HG02870 (cell line): ENCODE measurements at regions not wholly inside any gene's neighbourhood (a gene's known extent, or its start where the extent isn't known, plus 50 kb on each side); places are given as distances from the start of the nearest gene placed in this dataset.
A peak's percentile ranks its signal among the peaks of the same experiment; 100 is the strongest.

Experiments used
- ATAC-seq: cut with Tn5 transposase; IDR thresholded peaks from one replicate; pipeline ENCODE4 v1.9.1; 2021; ENCODE audit warnings: mild to moderate bottlenecking, moderate library complexity; ENCODE audit not compliant: unreplicated experiment

DNA sequence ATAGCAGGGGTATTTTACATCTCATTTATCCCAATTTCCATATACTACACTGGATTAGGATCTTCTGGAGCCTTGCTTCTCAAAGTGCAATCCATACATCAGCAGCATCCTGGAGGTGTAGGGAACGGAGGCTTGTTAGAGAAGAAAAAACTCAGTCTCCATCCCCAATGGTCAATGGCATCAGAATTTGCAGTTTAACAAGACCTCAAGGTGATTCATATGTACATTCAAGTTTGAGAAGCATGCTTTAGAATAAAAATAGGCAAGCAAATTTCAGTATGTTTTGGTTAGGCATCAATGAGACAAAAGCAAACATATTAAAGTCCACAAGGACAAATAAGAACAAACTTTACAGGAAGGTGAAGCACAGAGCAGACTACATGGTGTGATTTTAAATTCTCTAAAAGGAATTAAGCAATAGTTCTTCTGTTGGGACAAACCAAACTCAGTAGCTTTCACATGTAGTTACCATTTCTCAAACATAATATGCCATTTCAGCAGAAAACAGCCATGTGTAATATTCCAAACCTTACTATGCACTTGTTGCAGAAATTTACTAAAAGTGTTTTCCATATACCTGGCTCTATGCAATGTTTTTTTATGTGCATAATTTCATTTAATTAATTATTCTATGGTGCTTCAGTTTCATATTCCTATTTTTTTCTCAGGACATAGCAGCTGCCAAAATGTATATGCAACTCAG is 360.3 kb upstream of the NECTIN3 start:
- no peak for ATAC-seq

DNA sequence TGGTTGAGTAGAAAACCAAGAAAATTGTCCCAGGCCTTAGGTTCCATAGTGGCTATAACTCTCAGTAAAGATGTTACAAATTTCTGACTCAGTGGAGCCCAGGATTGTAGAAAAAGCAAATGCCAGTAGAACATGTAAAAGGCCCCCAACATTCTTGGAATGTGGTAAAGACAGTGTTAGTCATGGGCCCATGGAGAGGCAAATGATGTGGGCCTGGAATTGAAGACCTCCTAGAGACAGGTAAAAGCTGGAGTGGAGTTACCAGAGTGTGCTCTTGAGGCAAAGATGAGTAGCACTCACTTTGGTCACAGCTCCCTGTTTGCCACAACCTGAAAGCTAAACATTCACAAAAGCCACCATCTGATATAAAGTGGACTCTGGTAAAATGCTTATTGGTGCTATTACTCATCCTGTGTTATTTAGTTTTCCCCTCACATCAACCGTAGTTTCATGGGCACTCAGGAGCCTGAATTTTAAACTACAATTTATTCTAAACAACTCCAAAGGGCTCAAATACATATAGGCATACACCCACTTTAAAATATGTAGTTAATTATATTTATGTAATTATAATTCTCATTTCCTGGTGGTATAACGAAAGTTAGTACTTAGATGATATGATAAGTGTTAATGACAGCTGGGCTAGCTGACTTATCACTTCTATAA is 359.6 kb upstream of the NECTIN3 start:
- no peak for ATAC-seq

DNA sequence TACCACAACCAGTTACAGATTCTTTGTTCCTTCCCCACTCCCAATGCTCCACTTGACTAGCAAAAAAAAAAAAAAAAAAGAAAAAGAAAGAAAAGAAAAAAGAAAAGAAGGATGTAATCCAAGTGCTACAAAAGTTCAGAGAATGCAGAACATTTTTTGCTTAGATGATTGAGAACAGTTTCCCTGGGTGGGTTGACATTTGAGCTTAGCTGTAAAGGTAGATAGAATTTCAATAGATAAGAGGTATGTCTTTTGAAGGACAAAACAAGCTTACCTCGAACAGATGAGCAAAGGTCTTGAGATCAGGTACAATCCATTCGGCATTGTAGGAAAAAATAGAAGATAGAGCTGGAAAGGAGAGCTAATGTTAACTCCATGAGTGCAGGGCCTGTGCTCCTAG is 344.6 kb upstream of the NECTIN3 start:
- no peak for ATAC-seq

DNA sequence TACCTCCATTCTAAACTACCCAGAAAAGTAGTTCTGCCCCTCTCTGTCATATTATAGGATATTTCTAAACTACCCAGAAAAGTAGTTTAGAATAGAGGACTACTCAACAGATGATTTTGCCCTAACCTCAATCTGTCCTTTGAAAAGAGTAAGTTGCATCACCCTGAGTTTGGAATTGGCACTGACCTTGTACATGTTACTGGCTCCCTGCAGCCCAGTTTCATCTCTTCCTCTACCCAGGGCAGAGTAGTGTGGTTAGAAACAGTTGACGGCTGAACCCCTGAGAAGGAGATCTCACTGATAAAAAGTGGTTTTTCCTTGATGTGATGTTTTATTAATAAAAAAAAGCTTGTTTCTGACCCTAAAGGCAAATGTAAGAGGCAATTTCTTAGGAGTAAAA is 340.5 kb upstream of the NECTIN3 start:
- no peak for ATAC-seq

DNA sequence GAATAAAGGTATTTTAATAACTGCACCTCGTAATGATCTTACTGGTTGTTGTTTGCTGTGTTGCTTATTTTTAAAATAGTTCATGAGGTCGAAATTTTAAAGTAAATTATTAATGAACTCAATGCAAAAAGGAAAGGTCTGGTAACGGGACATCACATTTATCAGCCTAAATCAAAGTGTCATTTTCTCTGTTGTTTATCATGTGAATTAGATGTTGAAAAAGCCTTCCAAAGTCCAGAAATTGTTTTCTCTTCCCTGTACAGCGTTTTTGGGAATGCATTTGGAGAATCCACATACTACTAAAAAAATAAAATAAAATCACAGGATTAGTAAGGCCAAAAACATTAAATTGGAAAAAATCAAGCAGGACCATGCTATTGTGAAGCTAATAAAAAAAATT is 339.2 kb upstream of the NECTIN3 start:
- ATAC-seq, result no peak

DNA sequence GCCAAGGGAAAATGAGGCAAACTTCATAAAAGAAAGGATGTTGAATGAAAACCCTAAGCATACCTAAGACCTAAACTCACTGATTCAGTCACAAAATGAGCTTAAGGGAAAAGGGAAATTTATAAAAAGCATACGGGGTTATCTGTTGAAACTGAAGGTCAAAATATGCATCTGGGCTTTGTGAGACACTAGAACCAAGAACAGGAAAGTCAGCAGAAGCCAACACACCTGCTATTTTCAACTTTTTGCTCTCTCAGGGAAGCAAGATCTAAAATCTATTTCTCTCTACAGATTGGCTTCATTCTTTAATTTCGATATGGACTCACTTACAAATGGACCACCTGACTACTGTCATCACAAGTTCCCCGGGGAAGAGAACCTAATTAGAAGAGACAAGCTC is 338.6 kb upstream of the NECTIN3 start:
- no peak for ATAC-seq

DNA sequence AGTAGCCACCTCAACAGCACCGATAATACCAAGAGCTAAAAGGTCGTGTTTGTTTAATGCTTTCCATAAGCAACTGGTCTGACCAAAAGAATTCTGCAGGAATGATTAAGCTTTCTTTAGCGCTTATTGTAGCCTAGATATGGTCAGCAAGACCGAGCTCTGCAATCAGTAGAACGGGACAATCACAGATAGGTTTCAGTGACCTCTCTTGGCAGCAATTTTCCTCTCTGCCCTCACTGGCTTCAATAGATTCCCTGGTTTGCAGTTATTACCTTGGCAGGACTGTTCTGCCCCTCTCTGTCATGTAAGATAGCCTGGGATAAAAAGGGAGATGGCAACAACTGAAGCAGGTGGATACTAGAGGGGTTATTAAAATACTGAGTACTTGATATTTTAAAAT is 337.1 kb upstream of the NECTIN3 start:
- no peak for ATAC-seq

DNA sequence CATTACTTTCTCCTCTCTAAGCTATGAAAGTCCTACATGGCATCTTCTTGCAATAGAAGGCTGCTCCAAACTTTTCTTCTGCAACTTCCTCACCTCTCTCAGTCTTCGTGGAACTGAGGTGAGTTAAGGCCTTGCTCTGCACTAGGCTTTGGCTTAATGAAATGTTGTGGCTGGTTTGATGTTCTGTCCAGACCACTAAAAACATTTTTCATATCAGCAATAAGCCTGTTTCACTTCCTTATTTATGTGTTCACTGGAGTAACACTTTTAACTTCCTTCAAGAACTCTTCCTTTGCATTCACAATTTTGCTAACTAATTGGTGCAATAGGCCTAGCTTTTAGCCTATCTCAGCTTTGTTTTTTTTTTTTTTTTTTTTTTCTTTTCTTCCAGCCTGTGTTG is 335.3 kb upstream of the NECTIN3 start:
- ATAC-seq, result peak; percentile 91

DNA sequence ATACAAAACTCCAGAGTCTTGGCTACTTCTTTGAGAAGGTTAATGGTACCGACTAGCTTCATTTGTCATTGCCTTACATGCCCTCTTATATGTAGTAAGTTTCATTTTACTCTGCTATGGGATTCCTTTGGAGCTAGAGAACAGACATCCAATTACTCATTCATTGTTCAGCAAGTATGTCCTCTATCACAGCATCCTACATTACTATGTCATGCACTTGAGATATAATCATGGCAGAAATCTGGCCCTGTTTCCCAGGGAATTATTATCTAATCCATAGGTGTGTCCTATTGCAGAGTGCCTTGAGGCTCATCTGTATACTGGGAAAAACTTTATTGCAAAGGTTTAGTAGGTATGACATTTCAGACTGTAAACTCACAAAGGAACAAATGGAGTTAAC is 333.1 kb upstream of the NECTIN3 start:
- no peak for ATAC-seq

DNA sequence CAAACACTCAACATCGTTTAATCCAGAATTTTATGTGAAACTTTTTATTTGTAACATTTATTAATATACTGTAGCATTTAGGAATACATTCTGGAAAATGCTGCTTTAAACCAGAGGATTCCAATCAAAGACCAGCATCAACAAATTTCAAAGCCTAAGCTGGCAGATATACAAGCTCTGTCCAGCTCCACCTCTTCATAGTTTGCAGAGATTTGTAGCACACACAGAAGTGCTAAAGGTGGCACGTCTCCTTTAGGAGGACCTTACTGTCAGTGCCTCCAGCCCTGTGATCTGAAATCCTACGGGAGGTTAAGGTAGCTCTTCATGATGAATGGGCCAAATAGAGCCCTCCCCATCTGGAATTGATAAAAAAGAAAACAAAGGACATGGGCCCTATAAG is 329.7 kb upstream of the NECTIN3 start:
- no peak for ATAC-seq

DNA sequence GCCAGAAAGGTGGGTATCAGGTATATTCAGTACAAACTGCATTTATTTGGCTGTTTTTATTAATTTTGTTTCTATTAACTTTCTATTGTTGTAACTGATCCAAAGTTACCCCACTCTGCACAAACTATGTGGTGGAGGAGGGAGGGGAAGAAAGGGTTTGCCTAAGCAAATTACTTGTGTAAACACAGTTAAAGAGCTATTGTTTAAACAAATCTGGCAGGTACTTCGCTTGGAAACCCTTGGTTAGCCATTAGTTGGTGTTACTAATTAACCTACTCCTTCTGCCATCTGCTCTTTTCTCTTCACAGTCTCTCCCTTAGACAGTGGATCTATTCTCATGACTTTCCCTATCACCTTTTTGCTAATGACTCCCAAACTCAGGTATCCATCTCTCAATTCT is 328.4 kb upstream of the NECTIN3 start:
- ATAC-seq, result no peak

DNA sequence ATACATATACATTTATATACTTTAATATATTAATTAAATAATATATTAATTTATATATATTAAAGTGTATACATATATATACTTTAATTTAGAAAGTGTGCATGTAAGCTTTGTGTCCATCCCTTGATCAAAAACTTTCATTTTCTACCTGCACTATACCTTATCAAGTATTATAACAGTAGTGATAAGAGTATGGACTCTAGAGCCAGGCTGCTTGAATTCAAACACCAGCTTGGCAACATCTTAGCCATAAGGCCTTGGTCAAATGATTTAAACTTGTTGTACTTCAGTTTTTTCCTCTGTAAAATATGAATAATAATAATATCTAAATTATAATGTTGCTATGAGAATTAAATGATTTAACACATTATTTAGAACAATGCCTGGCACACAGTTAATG is 327.6 kb upstream of the NECTIN3 start:
- ATAC-seq, result no peak

DNA sequence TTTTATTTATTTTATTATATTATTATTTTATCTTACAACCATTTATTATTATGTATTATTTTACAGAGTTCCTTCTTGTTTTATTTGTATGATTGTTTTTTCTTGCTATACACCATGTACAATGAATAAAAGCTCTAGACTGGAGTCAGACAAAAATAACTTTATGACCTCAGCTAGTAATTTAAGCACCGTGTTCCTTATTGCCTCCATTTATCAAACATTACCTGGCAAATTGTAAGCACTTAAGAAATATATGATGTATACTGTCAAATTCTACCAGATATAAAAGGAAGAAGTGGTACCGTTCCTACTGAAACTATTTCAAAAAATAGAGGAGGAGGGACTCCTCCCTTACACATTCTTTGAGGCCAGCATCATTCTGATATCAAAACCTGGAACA is 326.9 kb upstream of the NECTIN3 start:
- no peak for ATAC-seq

DNA sequence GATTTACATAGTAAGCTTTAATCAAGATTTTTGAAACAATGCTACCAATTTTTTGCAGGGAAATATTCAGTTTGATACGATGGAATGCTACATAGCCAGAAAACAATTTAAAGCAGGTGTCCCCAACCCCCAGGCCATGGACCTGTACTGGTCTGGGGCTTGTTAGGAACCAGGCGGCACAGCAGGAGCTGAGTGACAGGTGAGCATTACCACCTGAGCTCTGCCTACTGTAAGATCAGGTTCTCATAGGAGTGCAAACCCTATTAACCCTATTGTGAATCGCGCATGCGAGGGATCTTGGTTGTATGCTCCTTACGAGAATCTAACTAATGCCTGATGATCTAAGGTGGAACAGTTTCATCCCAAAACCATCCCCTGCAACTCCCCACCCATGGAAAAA is 322.6 kb upstream of the NECTIN3 start:
- no peak for ATAC-seq

DNA sequence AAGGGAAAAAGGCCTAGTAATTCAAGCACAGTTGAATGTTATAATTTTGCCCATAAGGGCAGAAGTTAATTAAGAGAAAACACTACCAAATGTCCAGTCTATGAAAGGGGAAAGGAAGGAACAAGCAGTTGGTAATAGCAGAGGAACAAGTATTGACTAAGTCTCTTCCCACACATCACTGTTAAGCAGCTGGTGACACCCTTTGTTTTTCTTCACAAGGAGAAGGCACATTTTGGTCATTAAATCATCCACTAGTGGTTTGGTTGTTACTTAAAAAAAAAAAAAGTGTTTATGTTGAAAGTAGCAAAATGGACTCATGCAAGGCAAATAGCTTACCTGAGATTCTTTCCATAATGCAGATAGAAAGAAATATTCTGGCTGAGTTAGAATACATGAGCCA is 321.4 kb upstream of the NECTIN3 start:
- ATAC-seq, result no peak

DNA sequence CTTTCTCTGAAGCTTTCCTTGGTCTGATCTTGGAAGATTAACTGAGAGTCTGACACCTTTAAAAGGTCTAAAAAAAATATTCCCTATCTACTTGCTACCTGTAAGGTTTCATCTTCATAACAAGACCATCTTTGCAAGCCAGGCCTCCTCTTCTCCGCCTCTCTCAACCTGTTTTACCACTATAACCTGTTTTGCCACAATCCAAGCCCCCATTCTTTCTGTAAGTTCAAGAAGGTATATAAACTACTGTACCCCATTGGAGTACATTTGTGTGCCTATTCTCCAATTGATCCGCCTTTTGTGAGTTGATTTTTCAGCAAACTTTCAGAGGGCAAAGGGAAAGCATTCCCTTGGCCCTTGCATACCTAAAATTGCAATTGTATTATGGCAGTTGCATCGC is 319.3 kb upstream of the NECTIN3 start:
- ATAC-seq, result no peak

DNA sequence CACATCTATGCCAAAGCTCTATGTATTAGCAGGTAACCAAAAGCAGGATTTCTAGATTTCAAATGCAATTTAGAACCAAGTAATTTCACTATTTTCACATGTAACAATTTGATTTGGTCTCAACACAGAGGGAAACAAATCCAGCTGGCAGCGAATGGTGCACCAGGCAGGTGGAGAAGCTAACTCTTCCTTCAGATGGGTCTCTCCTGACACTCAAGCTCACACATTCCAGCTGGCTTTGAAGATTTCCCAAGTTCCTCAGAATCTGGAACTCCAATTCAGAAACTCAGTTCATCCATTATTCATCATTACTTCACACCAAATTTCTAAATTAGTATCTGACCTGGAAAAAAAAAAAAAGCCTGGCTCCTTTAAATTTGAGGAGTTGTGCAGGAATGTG is 318.1 kb upstream of the NECTIN3 start:
- ATAC-seq, result no peak

DNA sequence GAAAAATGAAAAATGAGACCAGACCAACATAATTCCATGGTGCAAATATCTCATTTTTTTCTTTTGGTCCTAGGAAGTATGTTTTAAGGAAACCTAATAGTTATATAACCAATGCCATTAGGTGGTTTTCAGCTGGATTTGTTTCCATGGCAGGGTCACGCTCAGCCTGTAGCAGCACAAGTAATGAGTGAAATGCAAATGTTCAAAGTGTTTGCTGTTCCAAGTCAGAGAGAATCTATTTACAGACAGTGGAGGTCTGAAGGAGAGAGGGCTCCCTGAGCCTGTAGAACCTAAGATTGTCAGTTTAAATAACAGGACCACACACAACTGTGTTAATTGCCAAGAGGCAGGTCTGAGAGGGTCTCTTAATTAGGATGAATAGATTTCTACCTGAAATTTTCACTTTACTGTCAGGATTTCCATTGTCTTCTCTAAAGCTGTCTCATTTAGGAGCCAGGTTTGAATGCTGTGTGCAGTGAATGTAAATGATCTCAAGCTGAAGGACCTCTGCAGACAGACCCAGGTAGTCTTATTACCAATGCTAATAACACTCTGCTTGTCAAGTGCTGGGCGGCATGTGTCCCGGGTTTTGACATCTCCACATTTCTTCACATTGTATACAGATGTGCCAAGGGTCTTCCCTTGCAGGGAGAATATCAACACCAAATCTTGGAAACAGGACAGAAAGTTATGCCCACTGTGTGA is 317.3 kb upstream of the NECTIN3 start:
- no peak for ATAC-seq

DNA sequence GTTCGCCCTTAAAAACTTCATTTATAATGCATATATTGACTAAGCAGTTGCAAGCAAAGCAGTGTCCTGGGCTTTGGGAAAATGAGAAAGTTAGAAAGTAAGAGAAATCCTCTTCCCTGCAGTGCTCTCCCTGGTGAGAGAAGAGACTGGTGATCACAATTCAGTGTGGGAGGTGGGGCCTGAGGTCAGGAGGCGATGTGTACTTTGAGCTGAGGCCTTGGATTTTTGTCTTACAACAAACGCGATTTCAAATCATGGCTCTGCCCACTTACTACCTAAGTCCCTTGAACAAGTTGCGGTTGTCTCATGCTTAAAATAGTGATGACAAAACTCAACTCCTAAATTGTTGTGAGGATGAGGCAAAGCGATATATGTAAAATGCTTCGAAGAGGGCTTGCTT is 316.3 kb upstream of the NECTIN3 start:
- no peak for ATAC-seq

DNA sequence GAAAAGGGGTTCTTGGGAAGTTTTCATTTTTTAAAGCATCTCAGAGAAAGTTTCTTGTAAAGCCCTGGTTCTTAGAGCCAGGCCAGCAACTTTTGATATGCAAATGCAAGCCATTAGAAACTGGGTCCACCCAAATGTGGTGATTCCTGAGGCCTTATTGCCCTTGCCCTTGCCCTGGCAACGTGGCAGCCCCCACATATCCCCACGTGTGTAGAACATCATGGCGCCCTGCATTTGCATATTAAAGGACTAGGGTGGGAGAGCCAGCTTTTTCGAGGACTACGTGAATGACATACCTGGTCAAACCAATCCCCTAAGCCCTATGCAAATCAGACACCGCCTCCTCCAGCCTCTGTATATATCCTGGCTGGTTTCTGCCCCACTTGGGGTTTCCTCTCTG is 314.9 kb upstream of the NECTIN3 start:
- ATAC-seq, result no peak

DNA sequence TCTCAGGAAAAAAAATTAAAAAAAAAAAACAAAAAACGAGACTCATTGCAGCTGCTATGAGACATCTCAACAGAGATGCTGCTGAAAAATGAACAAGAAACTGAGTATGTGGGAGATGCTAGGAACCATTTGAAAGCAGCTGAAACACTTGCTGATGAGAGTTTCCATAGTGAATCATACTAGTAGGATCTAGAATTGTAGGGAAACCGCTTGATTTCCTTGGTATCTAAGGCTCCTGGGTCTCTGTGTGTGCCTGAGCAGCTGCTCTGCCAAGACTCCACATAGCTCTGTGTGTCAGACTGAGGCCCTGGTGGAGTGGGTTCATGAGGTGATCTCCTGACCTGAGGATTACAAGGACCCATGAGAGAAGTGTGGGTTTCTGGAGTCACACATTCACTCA is 313.4 kb upstream of the NECTIN3 start:
- no peak for ATAC-seq

DNA sequence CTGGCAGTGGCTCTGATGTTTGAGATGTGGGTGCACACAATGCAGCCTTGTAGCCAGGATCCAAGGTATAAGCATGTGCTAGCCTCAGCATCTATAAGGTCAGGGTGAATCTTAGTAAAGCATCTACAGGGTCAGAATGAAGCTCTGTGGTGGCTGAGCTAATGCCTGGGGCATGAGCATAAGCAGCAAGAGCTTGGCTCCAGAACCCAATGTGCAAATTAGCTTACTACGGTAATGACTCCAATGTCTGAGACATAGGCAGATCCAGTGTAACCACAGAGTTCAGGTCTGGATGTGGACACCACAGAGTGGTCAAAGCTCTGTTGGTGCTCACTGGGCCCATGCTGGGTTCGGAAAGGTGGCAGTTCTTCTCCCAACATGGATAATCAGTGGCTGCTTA is 304.5 kb upstream of the NECTIN3 start:
- no peak for ATAC-seq
